ENCODE measurements at regions not wholly inside any gene's neighbourhood (a gene's known extent, or its start where the extent isn't known, plus 50 kb on each side); places are given as distances from the start of the nearest gene placed in this dataset.

- DNase-seq (ENCODE audit: low spot score), result no peak
These were observed 125.4 kb downstream of the LRIG3 start for GRCh38 chr12:58794859-58795258.

- DNase-seq (ENCODE audit: low spot score), result no peak
These were observed 124.5 kb downstream of the LRIG3 start for GRCh38 chr12:58795825-58796224.

GRCh38 chr12:58801986-58802385 is 118.3 kb downstream of the LRIG3 start:
- DNase-seq (ENCODE audit: low spot score), result no peak

- no peak for DNase-seq (ENCODE audit: low spot score)
These were observed 116.4 kb downstream of the LRIG3 start for GRCh38 chr12:58803908-58804307.

- no peak for DNase-seq (ENCODE audit: low spot score)
These were observed 115.6 kb downstream of the LRIG3 start for GRCh38 chr12:58804749-58805148.

GRCh38 chr12:58809064-58809607 is 111.2 kb downstream of the LRIG3 start:
- no peak for DNase-seq (ENCODE audit: low spot score)

- no peak for DNase-seq (ENCODE audit: low spot score)
These were observed 109.0 kb downstream of the LRIG3 start for GRCh38 chr12:58811346-58811745.

- DNase-seq (ENCODE audit: low spot score), result no peak
These were observed 108.1 kb downstream of the LRIG3 start for GRCh38 chr12:58812214-58812613.

- DNase-seq (ENCODE audit: low spot score), result no peak
These were observed 106.3 kb downstream of the LRIG3 start for GRCh38 chr12:58814036-58814435.

- no peak for DNase-seq (ENCODE audit: low spot score)
These were observed 105.1 kb downstream of the LRIG3 start for GRCh38 chr12:58815235-58815634.

- DNase-seq (ENCODE audit: low spot score), result no peak
These were observed 101.8 kb downstream of the LRIG3 start for GRCh38 chr12:58818546-58818945.

GRCh38 chr12:58819345-58819744 is 101.0 kb downstream of the LRIG3 start:
- DNase-seq (ENCODE audit: low spot score), result no peak

- no peak for DNase-seq (ENCODE audit: low spot score)
These were observed 100.3 kb downstream of the LRIG3 start for GRCh38 chr12:58819985-58820384.
